GM23338 (cell line): ENCODE measurements at regions not wholly inside any gene's neighbourhood (a gene's known extent, or its start where the extent isn't known, plus 50 kb on each side); places are given as distances from the start of the nearest gene placed in this dataset.

Source experiments
- ATAC-seq: fragments of 200-7000 bp; cut with Tn5 transposase; 3 replicates; pipeline ENCODE4 v1.9.1; 2020
- DNase-seq: peaks from one replicate; pipeline ENCODE4 v3.0.0-alpha.2; 2015; ENCODE audit warnings: low spot score
- H2AFZ ChIP-seq: fragments of 200-600 bp; sonication (generic); 2 replicates; pipeline ENCODE4 v1.8.0; 2016; ENCODE audit warnings: antibody characterized with exemption, mild to moderate bottlenecking, moderate library complexity
- H3F3A ChIP-seq: fragments of 200-600 bp; sonication (generic); replicated peaks from 2 replicates; pipeline ENCODE4 v1.8.0; 2017; ENCODE audit warnings: antibody characterized with exemption, mixed run types, low read depth
- H3K27ac ChIP-seq: fragments of 200-600 bp; sonication (generic); 2 replicates; pipeline ENCODE4 v1.6.1; 2016; ENCODE audit warnings: low read depth
- H3K27me3 ChIP-seq: fragments of 200-600 bp; sonication (generic); 2 replicates; pipeline ENCODE4 v1.8.0; 2016; ENCODE audit warnings: mild to moderate bottlenecking, mixed run types, moderate library complexity; ENCODE audit not compliant: insufficient read depth
- H3K36me3 ChIP-seq: fragments of 200-600 bp; sonication (generic); 2 replicates; pipeline ENCODE4 v1.8.0; 2016; ENCODE audit warnings: mild to moderate bottlenecking; ENCODE audit not compliant: insufficient read depth
- H3K4me1 ChIP-seq: fragments of 200-600 bp; sonication (generic); 2 replicates; pipeline ENCODE4 v1.8.0; 2016; ENCODE audit warnings: mild to moderate bottlenecking, moderate library complexity; ENCODE audit not compliant: insufficient read depth
- H3K4me2 ChIP-seq: fragments of 200-600 bp; sonication (generic); 2 replicates; pipeline ENCODE4 v1.7.1; 2017; ENCODE audit warnings: mixed run types
- H3K4me3 ChIP-seq: fragments of 200-600 bp; sonication (generic); 2 replicates; pipeline ENCODE4 v1.6.1; 2016; ENCODE audit warnings: mixed run types
- H3K79me2 ChIP-seq: fragments of 200-600 bp; sonication (generic); replicated peaks from 2 replicates; pipeline ENCODE4 v1.8.0; 2017; ENCODE audit warnings: mild to moderate bottlenecking; ENCODE audit not compliant: insufficient read depth
- H3K9me2 ChIP-seq: fragments of 200-600 bp; sonication (generic); 2 replicates; pipeline ENCODE4 v1.8.0; 2017; ENCODE audit not compliant: insufficient read depth
- H4K20me1 ChIP-seq: fragments of 200-600 bp; sonication (generic); replicated peaks from 2 replicates; pipeline ENCODE4 v1.8.0; 2017; ENCODE audit warnings: mild to moderate bottlenecking; ENCODE audit not compliant: insufficient read depth
- H3K27ac Mint-ChIP-seq: 2 replicates; pipeline ENCODE4 v1.8.0; 2020; ENCODE audit warnings: inconsistent platforms, mild to moderate bottlenecking, moderate library complexity, mixed read lengths
- H3K27me3 Mint-ChIP-seq: 3 replicates; pipeline ENCODE4 v1.8.0; 2022; ENCODE audit warnings: low read depth, mild to moderate bottlenecking, moderate library complexity, mixed read lengths, inconsistent platforms; ENCODE audit not compliant: insufficient read depth, poor library complexity
- H3K36me3 Mint-ChIP-seq: 3 replicates; pipeline ENCODE4 v1.8.0; 2021; ENCODE audit warnings: low read depth, mild to moderate bottlenecking, inconsistent platforms, moderate library complexity, mixed read lengths
- H3K4me1 Mint-ChIP-seq: 3 replicates; pipeline ENCODE4 v1.8.0; 2020; ENCODE audit warnings: mild to moderate bottlenecking, inconsistent platforms, mixed read lengths
- H3K4me3 Mint-ChIP-seq: 3 replicates; pipeline ENCODE4 v1.8.0; 2021; ENCODE audit warnings: moderate library complexity, mild to moderate bottlenecking, inconsistent platforms, mixed read lengths
- H3K9me3 Mint-ChIP-seq: 3 replicates; pipeline ENCODE4 v1.8.0; 2020; ENCODE audit warnings: moderate library complexity, mild to moderate bottlenecking, inconsistent platforms, mixed read lengths
- CREB1 ChIP-seq: fragments of 250-450 bp; sonication (Bioruptor Pico); IDR thresholded peaks from 2 replicates; pipeline ENCODE4 v1.5.0; 2020; ENCODE audit warnings: low read depth, mild to moderate bottlenecking, moderate library complexity
- CTCF ChIP-seq, 2 experiments: fragments of 200-600 bp in 1 of 2; sonication (generic) in 1 of 2; conservative IDR thresholded peaks; 2 replicates each; pipeline versions ENCODE4 v1.5.1 to v1.6.1; 2016 to 2017; ENCODE audit warnings: antibody characterized with exemption in 2 of 2, low read depth in 2 of 2, mild to moderate bottlenecking in 2 of 2, moderate library complexity in 1 of 2
- ETS1 ChIP-seq: IDR thresholded peaks from 2 replicates; pipeline ENCODE4 v1.6.1; 2016; ENCODE audit warnings: antibody characterized with exemption
- EZH2 ChIP-seq: fragments of 200-600 bp; sonication (generic); IDR thresholded peaks from one replicate; pipeline ENCODE4 v1.8.0; 2017; ENCODE audit warnings: antibody characterized with exemption, mild to moderate bottlenecking, low read depth; ENCODE audit not compliant: unreplicated experiment
- EZH2phosphoT487 ChIP-seq: fragments of 200-600 bp; sonication (generic); IDR thresholded peaks from one replicate; pipeline ENCODE4 v1.8.1; 2018; ENCODE audit warnings: antibody characterized with exemption; ENCODE audit not compliant: unreplicated experiment
- JUNB ChIP-seq: IDR thresholded peaks from one replicate; pipeline ENCODE4 v1.6.1; 2016; ENCODE audit warnings: antibody characterized with exemption; ENCODE audit not compliant: unreplicated experiment
- NANOG ChIP-seq: IDR thresholded peaks from 2 replicates; pipeline ENCODE4 v1.6.1; 2016; ENCODE audit warnings: antibody characterized with exemption, borderline replicate concordance
- POLR2AphosphoS5 ChIP-seq: IDR thresholded peaks from 2 replicates; pipeline ENCODE4 v1.6.1; 2016; ENCODE audit warnings: antibody characterized with exemption, low read depth
- REST ChIP-seq: IDR thresholded peaks from one replicate; pipeline ENCODE4 v1.6.1; 2018; ENCODE audit warnings: antibody characterized with exemption; ENCODE audit not compliant: unreplicated experiment
- STAT1 ChIP-seq: IDR thresholded peaks from one replicate; pipeline ENCODE4 v1.6.1; 2016; ENCODE audit warnings: antibody characterized with exemption; ENCODE audit not compliant: unreplicated experiment
- ZNF114 ChIP-seq: fragments of 250-450 bp; sonication (Bioruptor Pico); IDR thresholded peaks from 2 replicates; pipeline ENCODE4 v1.5.0; 2020; ENCODE audit warnings: mild to moderate bottlenecking, moderate library complexity
- ZNF331 ChIP-seq: fragments of 250-450 bp; sonication (Bioruptor Pico); IDR thresholded peaks from 2 replicates; pipeline ENCODE4 v1.5.0; 2020; ENCODE audit warnings: low read depth, mild to moderate bottlenecking, moderate library complexity
- ZNF462 ChIP-seq: fragments of 250-450 bp; sonication (Bioruptor Pico); IDR thresholded peaks from 2 replicates; pipeline ENCODE4 v1.5.0; 2020; ENCODE audit warnings: mild to moderate bottlenecking, moderate library complexity

- Histone ChIP-seq H3K9me2 (0 out of 2 replicates have a peak, but pooled peaks cover 4% of the 10 kb centered on the region), H2AFZ (no peak overlapping the region), H3K36me3 (no peaks in the 10 kb centered on the region), H3K27ac (no peak overlapping the region), H4K20me1 (no peaks in the 10 kb centered on the region), H3K79me2 (no peaks in the 10 kb centered on the region), H3K4me2 (no peak overlapping the region), H3K27me3 (no peaks in the 10 kb centered on the region), H3K4me1 (no peaks in the 10 kb centered on the region), H3K4me3 (no peak overlapping the region), H3F3A (no peaks in the 10 kb centered on the region)
- TF ChIP-seq ZNF114 (CRISPR knock-in tag) (no peak), ETS1 (no peak), POLR2AphosphoS5 (no peak), NANOG (no peak), ZNF331 (CRISPR knock-in tag) (no peak), EZH2 (no peak), ZNF462 (CRISPR knock-in tag) (no peak), STAT1 (no peak), CREB1 (no peak), CTCF (conservative IDR thresholded peaks at IDR 0.05; ENCODE audit: low read depth in 2 of 2) (no peak), REST (no peak), JUNB (no peak), EZH2phosphoT487 (no peak)
- no peak for ATAC-seq
- H3K9me3 Mint-ChIP-seq, result no peaks in the 10 kb centered on the region
- no peak overlapping the region for H3K27ac Mint-ChIP-seq
- no peak for DNase-seq
- peaks cover 7% of the 10 kb centered on the region for H3K4me1 Mint-ChIP-seq
- H3K4me3 Mint-ChIP-seq, result no peak overlapping the region
- H3K36me3 Mint-ChIP-seq, result no peaks in the 10 kb centered on the region
- H3K27me3 Mint-ChIP-seq, result peaks cover 2% of the 10 kb centered on the region
These were observed 110.0 kb upstream of the GUCA2B start for GRCh38 chr1:42043182-42043581.
